ENCODE measurements at regions not wholly inside any gene's neighbourhood (a gene's known extent, or its start where the extent isn't known, plus 50 kb on each side); places are given as distances from the start of the nearest gene placed in this dataset.

GRCh38 chr3:6204891-6205290, 656.0 kb upstream of the GRM7 start:
- TF ChIP-seq CTCF (IDR thresholded peaks at IDR 0.05) = no peak
- no peak for TF ChIP-seq POLR2A (IDR thresholded peaks at IDR 0.05)
